ENCODE measurements at regions not wholly inside any gene's neighbourhood (a gene's known extent, or its start where the extent isn't known, plus 50 kb on each side); places are given as distances from the start of the nearest gene placed in this dataset.
"Not testable (repeated sequence)": the region's sequence is repeated elsewhere in the genome, so short reads cannot be mapped to it uniquely, and the experiment has no call there.

GRCh38 chr4:14918336-14918735 is 83.9 kb upstream of the CPEB2 start:
- Histone ChIP-seq H3K4me3 (no peak overlapping the region), H3K27ac (no peak overlapping the region), H3K36me3 (no peaks in the 10 kb centered on the region), H3K9me3 (no peaks in the 10 kb centered on the region), H3K4me1 (peaks cover 5% of the 10 kb centered on the region), H3K27me3 (no peaks in the 10 kb centered on the region)
- TF ChIP-seq CTCF (IDR thresholded peaks at IDR 0.05) (no peak), EP300 (IDR thresholded peaks at IDR 0.05) (no peak), POLR2AphosphoS5 (IDR thresholded peaks at IDR 0.05) (no peak), POLR2A (IDR thresholded peaks at IDR 0.05) (no peak)
- DNase-seq (ENCODE audit: low spot score in 2 of 2): no peak
- WGBS: 48% methylated on average over 4 of the region's 4 CpGs

- no peak for DNase-seq (ENCODE audit: low spot score in 2 of 2)
- 90% methylated on average over 7 of the region's 7 CpGs for whole genome bisulfite sequencing
- H3K9me3 ChIP-seq: no peaks in the 10 kb centered on the region
- H3K27ac ChIP-seq: no peak overlapping the region
- no peak overlapping the region for H3K4me3 ChIP-seq
- no peak for TF ChIP-seq POLR2AphosphoS5 (IDR thresholded peaks at IDR 0.05)
- no peak for TF ChIP-seq CTCF (IDR thresholded peaks at IDR 0.05)
- TF ChIP-seq EP300 (IDR thresholded peaks at IDR 0.05): no peak
- no peak for TF ChIP-seq POLR2A (IDR thresholded peaks at IDR 0.05)
- H3K27me3 ChIP-seq: no peaks in the 10 kb centered on the region
- no peaks in the 10 kb centered on the region for H3K36me3 ChIP-seq
- peaks cover 5% of the 10 kb centered on the region for H3K4me1 ChIP-seq
Observed at GRCh38 chr4:14919785-14920184, 82.5 kb upstream of the CPEB2 start.

- H3K27ac ChIP-seq: no peak overlapping the region
- no peaks in the 10 kb centered on the region for H3K36me3 ChIP-seq
- TF ChIP-seq POLR2A (IDR thresholded peaks at IDR 0.05): no peak
- TF ChIP-seq EP300 (IDR thresholded peaks at IDR 0.05): no peak
- TF ChIP-seq POLR2AphosphoS5 (IDR thresholded peaks at IDR 0.05): no peak
- TF ChIP-seq CTCF (IDR thresholded peaks at IDR 0.05): no peak
- H3K27me3 ChIP-seq: no peaks in the 10 kb centered on the region
- H3K9me3 ChIP-seq: no peaks in the 10 kb centered on the region
- H3K4me3 ChIP-seq: no peak overlapping the region
- H3K4me1 ChIP-seq: peaks cover 5% of the 10 kb centered on the region
- no peak for DNase-seq (ENCODE audit: low spot score in 2 of 2)
- WGBS: 91% methylated on average over 3 of the region's 3 CpGs
Observed at GRCh38 chr4:14920237-14920636, 82.0 kb upstream of the CPEB2 start.

- TF ChIP-seq POLR2AphosphoS5 (IDR thresholded peaks at IDR 0.05) (no peak), EP300 (IDR thresholded peaks at IDR 0.05) (no peak), POLR2A (IDR thresholded peaks at IDR 0.05) (no peak), CTCF (IDR thresholded peaks at IDR 0.05) (no peak)
- H3K27ac ChIP-seq: no peak overlapping the region
- H3K4me1 ChIP-seq: peaks cover 5% of the 10 kb centered on the region
- H3K4me3 ChIP-seq: no peak overlapping the region
- WGBS: over 99% methylated on average over 3 of the region's 3 CpGs
- DNase-seq (ENCODE audit: low spot score in 2 of 2): no peak
- H3K9me3 ChIP-seq: no peaks in the 10 kb centered on the region
- H3K27me3 ChIP-seq: no peaks in the 10 kb centered on the region
- H3K36me3 ChIP-seq: no peaks in the 10 kb centered on the region
Observed at GRCh38 chr4:14920759-14921320, 81.4 kb upstream of the CPEB2 start.

- not testable (repeated sequence) for H3K36me3 ChIP-seq; DNase-seq (ENCODE audit: low spot score in 2 of 2)
Observed at GRCh38 chr4:14921781-14922180, 80.5 kb upstream of the CPEB2 start.

More at GRCh38 chr4:14921781-14922180, 80.5 kb upstream of the CPEB2 start:
- WGBS: 79% methylated on average over 2 of the region's 2 CpGs
- H3K27me3 ChIP-seq, H3K27ac ChIP-seq, H3K4me1 ChIP-seq, H3K4me3 ChIP-seq, H3K9me3 ChIP-seq: not testable (repeated sequence)
